GM12878 (cell line): ENCODE measurements at regions not wholly inside any gene's neighbourhood (a gene's known extent, or its start where the extent isn't known, plus 50 kb on each side); places are given as distances from the start of the nearest gene placed in this dataset.

Source experiments
- ATAC-seq: fragments of 200-7000 bp; cut with Tn5 transposase; 3 replicates; pipeline ENCODE4 v1.9.1; 2020; ENCODE audit warnings: mild to moderate bottlenecking, moderate library complexity
- BruUV-seq: library from RNA; stranded (reverse); fragments of 400-500 nt; replicated peaks from 2 replicates; lab custom pipeline; 2021; lab: Mats Ljungman, UMichigan
- CTCF ChIA-PET: fragments of 300-600 bp; sonication (Branson Sonifier 250); formaldehyde crosslinking; extraction: SDS; loops from one replicate; lab custom pipeline; 2021; ENCODE audit warnings: inconsistent platforms; lab: Yijun Ruan, JAX
- POLR2A ChIA-PET: fragments of 350-600 bp; formaldehyde crosslinking; extraction: SDS; loops from one replicate; lab custom pipeline; 2021; ENCODE audit warnings: inconsistent platforms; lab: Charles Lee
- RAD21 ChIA-PET: fragments of 300-600 bp; sonication (Branson Sonifier 250); formaldehyde crosslinking; loops from one replicate; lab custom pipeline; 2023; ENCODE audit warnings: antibody characterized with exemption; ENCODE audit not compliant: unreplicated experiment; lab: Charles Lee
- SMC1A ChIA-PET: fragments of 300-600 bp; sonication (Branson Sonifier 250); formaldehyde crosslinking; loops from one replicate; lab custom pipeline; 2023; ENCODE audit not compliant: unreplicated experiment, uncharacterized antibody; lab: Charles Lee
- DNase-seq: peaks from one replicate; pipeline ENCODE4 v3.0.0-alpha.2; 2011; ENCODE audit warnings: low read depth, low spot score
- FAIRE-seq: peaks from 3 replicates; lab custom pipeline; 2011; peaks lifted over from hg19 to GRCh38; lab: Jason Lieb, UNC
- H2AFZ ChIP-seq: 2 replicates; pipeline ENCODE4 v1.6.0; 2011; ENCODE audit warnings: low read depth, low read length, control low read depth; ENCODE audit not compliant: control insufficient read depth
- H3K27ac ChIP-seq: 2 replicates; pipeline ENCODE4 v1.5.1; 2011; ENCODE audit warnings: control low read depth; ENCODE audit not compliant: control insufficient read depth, insufficient read depth
- H3K27me3 ChIP-seq, 2 experiments: replicated peaks in 1 of 2; 2 replicates each; pipeline versions ENCODE4 v1.6.0 to v1.6.1; 2011; ENCODE audit warnings: low read length in 1 of 2; ENCODE audit not compliant: control insufficient read depth in 2 of 2, insufficient read depth in 2 of 2
- H3K36me3 ChIP-seq, 2 experiments: 2 replicates each; pipeline ENCODE4 v1.5.1; 2011; ENCODE audit warnings: low read length in 1 of 2; ENCODE audit not compliant: control insufficient read depth in 2 of 2, insufficient read depth in 2 of 2
- H3K4me1 ChIP-seq: 2 replicates; pipeline ENCODE4 v1.6.1; 2011; ENCODE audit warnings: mild to moderate bottlenecking, low read length, moderate library complexity, mixed read lengths; ENCODE audit not compliant: control insufficient read depth, insufficient read depth
- H3K4me2 ChIP-seq: 2 replicates; pipeline ENCODE4 v1.6.0; 2011; ENCODE audit warnings: control low read depth; ENCODE audit not compliant: control insufficient read depth, insufficient read depth
- H3K4me3 ChIP-seq: fragments of 200-600 bp; sonication (generic); 2 replicates; pipeline ENCODE4 v1.5.1; 2016
- H3K79me2 ChIP-seq: 2 replicates; pipeline ENCODE4 v1.6.0; 2011; ENCODE audit warnings: low read length; ENCODE audit not compliant: control insufficient read depth, insufficient read depth
- H3K9ac ChIP-seq: 2 replicates; pipeline ENCODE4 v1.8.0; 2011; ENCODE audit warnings: low read length, control low read depth, mixed read lengths; ENCODE audit not compliant: control insufficient read depth, insufficient read depth
- H3K9me3 ChIP-seq: replicated peaks from 3 replicates; pipeline ENCODE4 v1.5.1; 2011; ENCODE audit warnings: mild to moderate bottlenecking, low read length; ENCODE audit not compliant: control insufficient read depth, insufficient read depth
- H4K20me1 ChIP-seq: 2 replicates; pipeline ENCODE4 v1.6.0; 2011; ENCODE audit not compliant: control insufficient read depth, insufficient read depth
- CBX3 ChIP-seq: fragments of 200-600 bp; sonication (generic); IDR thresholded peaks from 2 replicates; pipeline ENCODE4 v1.6.1; 2016; ENCODE audit warnings: low read depth, borderline replicate concordance
- MTA2 ChIP-seq: fragments of 450-650 bp; IDR thresholded peaks from 2 replicates; pipeline ENCODE4 v1.6.1; 2016; ENCODE audit warnings: low read depth, mild to moderate bottlenecking, moderate library complexity
- NFIC ChIP-seq: IDR thresholded peaks from 2 replicates; pipeline ENCODE4 v1.6.1; 2012; ENCODE audit warnings: low read depth, mild to moderate bottlenecking, inconsistent platforms, low read length, moderate library complexity
- NR2C2 ChIP-seq: IDR thresholded peaks from 2 replicates; pipeline ENCODE4 v1.6.1; 2011; ENCODE audit warnings: borderline replicate concordance, low read depth; ENCODE audit not compliant: control insufficient read depth, insufficient read length
- RB1 ChIP-seq: fragments of 450-650 bp; formaldehyde crosslinking; IDR thresholded peaks from 2 replicates; pipeline ENCODE4 v1.6.1; 2017; ENCODE audit warnings: mild to moderate bottlenecking, borderline replicate concordance
- SUPT20H ChIP-seq: IDR thresholded peaks from 2 replicates; pipeline ENCODE4 v1.6.1; 2011; ENCODE audit warnings: low read depth, mild to moderate bottlenecking, low read length, moderate library complexity, borderline replicate concordance; ENCODE audit not compliant: control insufficient read depth
- TCF12 ChIP-seq: IDR thresholded peaks from 2 replicates; pipeline ENCODE4 v1.6.1; 2011; ENCODE audit warnings: low read depth, mild to moderate bottlenecking, low read length
- TCF7 ChIP-seq: IDR thresholded peaks from 2 replicates; pipeline ENCODE4 v1.6.1; 2014; ENCODE audit warnings: antibody characterized with exemption, borderline replicate concordance
- ZNF217 ChIP-seq: fragments of 450-650 bp; IDR thresholded peaks from 2 replicates; pipeline ENCODE4 v1.6.1; 2017; ENCODE audit warnings: antibody characterized with exemption, mild to moderate bottlenecking
- whole genome bisulfite sequencing: methylation state at CpG from one replicate; pipeline ENCODE4 v1.1.6; 2016; ENCODE audit warnings: low lambda C conversion rate; ENCODE audit not compliant: insufficient replicate concordance, insufficient coverage; ENCODE audit errors: missing lambda C conversion rate; 5-methylcytosine and 5-hydroxymethylcytosine counted together
- in situ Hi-C: fragments of 300-500 bp; cut with MboI; formaldehyde crosslinking; loops from 9 replicates; pipeline ENCODE4 v1.14.3; 2018; ENCODE audit warnings: mixed read lengths
- intact Hi-C: fragments of 100-400 bp; cut with micrococcal nuclease; formaldehyde crosslinking; loops from one replicate; pipeline ENCODE4 v1.14.2; 2022; ENCODE audit not compliant: unreplicated experiment
- TF ChIP-seq, protein P1 (sequence below): IDR thresholded peaks from 2 replicates; pipeline ENCODE4 v1.6.1; 2012; ENCODE audit warnings: low read depth, low read length, improper control_type of control experiment
- TF ChIP-seq, protein P2 (sequence below): fragments of 450-650 bp; IDR thresholded peaks from 2 replicates; pipeline ENCODE4 v1.6.1; 2018; ENCODE audit warnings: mild to moderate bottlenecking, low read depth, moderate library complexity; ENCODE audit not compliant: partially characterized antibody

DNA sequence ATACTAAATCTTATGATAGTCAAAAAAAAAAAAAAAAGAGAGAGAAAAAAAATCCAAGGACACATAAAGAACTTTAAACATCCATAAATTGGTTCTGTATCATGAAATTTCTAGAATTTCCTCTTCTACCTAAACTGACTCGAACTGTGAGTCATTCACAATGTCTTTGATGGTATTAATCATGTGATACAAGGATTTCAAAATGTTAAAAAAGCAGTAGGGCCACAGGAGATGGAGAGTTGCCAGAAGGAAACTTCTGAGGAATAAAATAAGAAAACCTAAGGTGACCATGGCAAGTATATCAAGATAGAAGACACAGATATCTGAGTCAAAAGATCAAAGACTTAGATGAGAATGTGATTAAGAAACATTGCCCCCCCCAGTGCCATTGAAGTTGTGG lies 1320.9 kb upstream of the FLRT2 start:
- Histone ChIP-seq H3K27me3 (no peaks in the 10 kb centered on the region), H3K4me1 (no peaks in the 10 kb centered on the region), H3K4me3 (no peak overlapping the region), H3K27ac (no peak overlapping the region), H2AFZ (no peak overlapping the region), H3K9ac (no peak overlapping the region), H3K36me3 (no peaks in the 10 kb centered on the region), H3K79me2 (no peaks in the 10 kb centered on the region), H3K4me2 (no peak overlapping the region), H3K9me3 (no peaks in the 10 kb centered on the region), H4K20me1 (no peaks in the 10 kb centered on the region)
- DNase-seq (no peak), ATAC-seq (no peak), FAIRE-seq (no peak)
- in situ Hi-C loops (no loop called here), intact Hi-C loops (no loop called here)
- ChIA-PET CTCF (no interaction called here), SMC1A (no interaction called here), RAD21 (no interaction called here), POLR2A (no interaction called here)
- no TSS peak for BruUV-seq
- WGBS, result 0% methylated on average over 1 of the region's 1 CpG
- TF ChIP-seq CBX3, result no peak
- no peak for TF ChIP-seq SUPT20H
- no peak for TF ChIP-seq MTA2
- TF ChIP-seq, protein P1, sequence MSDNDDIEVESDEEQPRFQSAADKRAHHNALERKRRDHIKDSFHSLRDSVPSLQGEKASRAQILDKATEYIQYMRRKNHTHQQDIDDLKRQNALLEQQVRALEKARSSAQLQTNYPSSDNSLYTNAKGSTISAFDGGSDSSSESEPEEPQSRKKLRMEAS, result no peak
- TF ChIP-seq TCF7, result no peak
- no peak for TF ChIP-seq NFIC
- no peak for TF ChIP-seq ZNF217
- TF ChIP-seq, protein P2, sequence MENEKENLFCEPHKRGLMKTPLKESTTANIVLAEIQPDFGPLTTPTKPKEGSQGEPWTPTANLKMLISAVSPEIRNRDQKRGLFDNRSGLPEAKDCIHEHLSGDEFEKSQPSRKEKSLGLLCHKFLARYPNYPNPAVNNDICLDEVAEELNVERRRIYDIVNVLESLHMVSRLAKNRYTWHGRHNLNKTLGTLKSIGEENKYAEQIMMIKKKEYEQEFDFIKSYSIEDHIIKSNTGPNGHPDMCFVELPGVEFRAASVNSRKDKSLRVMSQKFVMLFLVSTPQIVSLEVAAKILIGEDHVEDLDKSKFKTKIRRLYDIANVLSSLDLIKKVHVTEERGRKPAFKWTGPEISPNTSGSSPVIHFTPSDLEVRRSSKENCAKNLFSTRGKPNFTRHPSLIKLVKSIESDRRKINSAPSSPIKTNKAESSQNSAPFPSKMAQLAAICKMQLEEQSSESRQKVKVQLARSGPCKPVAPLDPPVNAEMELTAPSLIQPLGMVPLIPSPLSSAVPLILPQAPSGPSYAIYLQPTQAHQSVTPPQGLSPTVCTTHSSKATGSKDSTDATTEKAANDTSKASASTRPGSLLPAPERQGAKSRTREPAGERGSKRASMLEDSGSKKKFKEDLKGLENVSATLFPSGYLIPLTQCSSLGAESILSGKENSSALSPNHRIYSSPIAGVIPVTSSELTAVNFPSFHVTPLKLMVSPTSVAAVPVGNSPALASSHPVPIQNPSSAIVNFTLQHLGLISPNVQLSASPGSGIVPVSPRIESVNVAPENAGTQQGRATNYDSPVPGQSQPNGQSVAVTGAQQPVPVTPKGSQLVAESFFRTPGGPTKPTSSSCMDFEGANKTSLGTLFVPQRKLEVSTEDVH, result no peak
- TF ChIP-seq RB1, result no peak
- TF ChIP-seq NR2C2, result no peak
- TF ChIP-seq TCF12, result no peak
